Adrenal gland (tissue), 5 donors: ENCODE measurements at regions not wholly inside any gene's neighbourhood (a gene's known extent, or its start where the extent isn't known, plus 50 kb on each side); places are given as distances from the start of the nearest gene placed in this dataset.
"Not testable (repeated sequence)": the region's sequence is repeated elsewhere in the genome, so short reads cannot be mapped to it uniquely, and the experiment has no call there.

ENCODE experiments used
- CTCF ChIP-seq, 6 experiments: fragments of 450-650 bp in 4 of 6; fragments of 200-600 bp in 2 of 6; sonication (generic) in 1 of 6; IDR thresholded peaks; 1 replicate in 5 of 6; 2 replicates in 1 of 6; pipeline versions ENCODE4 v1.5.1 to v1.8.0; 2016 to 2021; ENCODE audit warnings: antibody characterized with exemption in 6 of 6, mild to moderate bottlenecking in 2 of 6, moderate library complexity in 1 of 6
- POLR2A ChIP-seq, 2 donors: fragments of 450-650 bp; IDR thresholded peaks; one replicate each; pipeline ENCODE4 v1.6.1; 2017; ENCODE audit warnings: antibody characterized with exemption in 2 of 2, mild to moderate bottlenecking in 2 of 2, moderate library complexity in 1 of 2
- donor health status: DM: no; HTN: no; CAD: no.

GRCh38 chr22:11825009-11825408 is 3703.0 kb upstream of the OR11H1 start:
- TF ChIP-seq CTCF, POLR2A (IDR thresholded peaks at IDR 0.05): not testable (repeated sequence)
